Dedifferentiated amniotic fluid mesenchymal stem cell (primary cell): ENCODE measurements at regions not wholly inside any gene's neighbourhood (a gene's known extent, or its start where the extent isn't known, plus 50 kb on each side); places are given as distances from the start of the nearest gene placed in this dataset.

Source experiments
- DNase-seq: peaks from one replicate; pipeline ENCODE4 v3.0.0-alpha.2; 2016; ENCODE audit errors: extremely low spot score

DNA sequence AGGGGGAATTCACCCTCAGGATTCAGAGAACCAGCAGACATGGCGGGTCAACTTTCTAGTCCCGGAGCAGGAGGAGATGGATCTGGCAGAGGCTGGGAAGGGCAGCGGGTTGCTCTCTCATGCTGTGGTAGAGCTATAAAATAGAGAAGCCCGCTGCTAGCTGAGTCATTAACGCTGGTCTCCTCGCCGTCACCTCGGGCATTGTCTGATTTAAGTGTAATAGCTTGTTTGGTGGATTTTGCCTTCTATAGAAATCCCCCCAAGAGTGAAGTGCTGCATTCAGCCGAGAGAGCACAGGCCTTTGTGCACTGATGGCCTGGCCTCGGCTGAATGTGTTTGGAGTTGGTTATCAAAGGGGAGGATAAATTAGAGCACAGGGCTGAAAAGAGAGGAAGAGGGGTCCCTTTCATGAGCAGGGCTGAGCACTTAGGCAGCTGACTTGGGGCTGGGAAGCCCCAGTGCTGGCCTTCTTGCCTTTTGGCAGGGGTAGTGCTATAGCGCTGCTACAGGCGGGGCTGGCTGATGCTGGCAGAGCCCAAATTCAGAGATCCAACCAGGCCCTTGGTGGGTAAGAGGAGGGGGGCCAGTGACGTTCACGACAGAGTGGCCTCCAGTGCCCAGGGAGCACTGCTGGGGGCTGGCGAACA is 161.1 kb upstream of the CADM1 start:
- no peak for DNase-seq

DNA sequence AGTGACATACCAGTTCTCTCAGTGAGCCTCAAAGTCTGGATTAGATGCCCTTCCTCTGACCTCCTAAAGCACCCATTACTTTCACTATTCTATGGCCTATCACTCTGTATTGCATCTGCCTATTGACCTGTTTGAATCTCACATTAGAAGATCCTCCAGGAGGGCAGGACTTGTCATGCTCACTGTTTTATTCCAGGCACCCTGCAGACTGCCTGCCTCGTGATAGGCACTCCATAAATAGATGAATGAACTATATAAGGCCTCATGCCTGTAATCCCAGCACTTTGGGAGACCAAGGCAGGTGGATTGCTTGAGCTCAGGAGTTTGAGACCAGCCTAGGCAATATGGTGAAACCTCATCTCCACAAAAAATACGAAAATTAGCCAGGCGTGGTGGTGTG is 160.1 kb upstream of the CADM1 start:
- no peak for DNase-seq

DNA sequence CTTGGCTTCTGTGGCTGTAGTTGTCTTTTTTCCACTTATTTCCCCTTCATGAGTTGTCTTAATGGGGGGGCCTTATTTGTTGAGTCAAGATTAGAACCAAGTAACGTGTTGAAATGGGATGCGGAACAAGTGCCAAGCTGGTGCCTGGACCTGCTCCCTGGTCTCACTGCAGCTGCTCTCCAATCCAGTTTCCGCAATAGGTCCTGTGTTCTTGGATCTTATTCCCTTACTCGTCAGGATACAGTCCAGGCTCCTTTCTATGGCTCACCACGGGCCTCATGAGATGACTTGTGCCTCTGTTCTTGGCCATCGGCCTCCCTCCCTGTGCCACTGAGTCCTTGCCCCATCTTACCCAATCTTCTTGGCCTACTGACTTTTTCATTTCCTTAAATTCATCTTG is 159.6 kb upstream of the CADM1 start:
- DNase-seq, result no peak

DNA sequence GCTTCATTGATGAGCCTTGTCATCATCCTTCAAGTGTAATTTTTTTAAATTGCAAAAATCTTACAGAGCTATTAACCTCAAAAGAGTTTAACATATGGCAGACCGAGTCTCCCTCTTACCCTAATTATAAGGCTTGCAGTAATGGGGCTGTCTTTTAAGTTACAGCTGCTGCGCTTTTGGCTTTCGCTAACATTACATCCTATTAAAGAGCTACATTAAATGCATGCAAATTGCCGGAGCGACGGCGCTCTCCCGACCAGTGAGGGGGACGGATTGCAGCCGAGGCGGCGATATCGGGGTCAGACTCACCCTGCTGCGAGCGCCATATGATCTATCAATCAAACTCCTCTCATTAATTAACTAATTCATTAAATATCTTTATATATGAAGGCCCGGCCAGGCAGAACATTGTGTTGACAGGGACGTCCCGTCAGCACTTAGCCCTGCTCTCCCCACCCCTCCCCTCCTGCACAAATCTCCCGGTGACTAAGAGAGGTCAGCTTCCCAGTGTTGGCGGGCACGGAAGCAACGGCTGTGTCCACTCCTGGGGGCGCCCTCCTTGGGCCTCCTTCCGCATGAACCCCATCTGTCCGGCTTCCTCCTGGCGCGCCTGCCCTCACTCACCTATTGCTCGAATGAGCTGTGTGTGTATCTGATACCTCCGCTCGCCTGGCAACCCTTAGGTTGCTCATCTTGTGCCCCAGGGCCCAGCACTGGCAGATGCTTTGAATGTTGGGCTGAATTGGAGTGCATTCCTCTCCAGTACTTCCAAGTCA is 156.0 kb upstream of the CADM1 start:
- DNase-seq, result no peak

DNA sequence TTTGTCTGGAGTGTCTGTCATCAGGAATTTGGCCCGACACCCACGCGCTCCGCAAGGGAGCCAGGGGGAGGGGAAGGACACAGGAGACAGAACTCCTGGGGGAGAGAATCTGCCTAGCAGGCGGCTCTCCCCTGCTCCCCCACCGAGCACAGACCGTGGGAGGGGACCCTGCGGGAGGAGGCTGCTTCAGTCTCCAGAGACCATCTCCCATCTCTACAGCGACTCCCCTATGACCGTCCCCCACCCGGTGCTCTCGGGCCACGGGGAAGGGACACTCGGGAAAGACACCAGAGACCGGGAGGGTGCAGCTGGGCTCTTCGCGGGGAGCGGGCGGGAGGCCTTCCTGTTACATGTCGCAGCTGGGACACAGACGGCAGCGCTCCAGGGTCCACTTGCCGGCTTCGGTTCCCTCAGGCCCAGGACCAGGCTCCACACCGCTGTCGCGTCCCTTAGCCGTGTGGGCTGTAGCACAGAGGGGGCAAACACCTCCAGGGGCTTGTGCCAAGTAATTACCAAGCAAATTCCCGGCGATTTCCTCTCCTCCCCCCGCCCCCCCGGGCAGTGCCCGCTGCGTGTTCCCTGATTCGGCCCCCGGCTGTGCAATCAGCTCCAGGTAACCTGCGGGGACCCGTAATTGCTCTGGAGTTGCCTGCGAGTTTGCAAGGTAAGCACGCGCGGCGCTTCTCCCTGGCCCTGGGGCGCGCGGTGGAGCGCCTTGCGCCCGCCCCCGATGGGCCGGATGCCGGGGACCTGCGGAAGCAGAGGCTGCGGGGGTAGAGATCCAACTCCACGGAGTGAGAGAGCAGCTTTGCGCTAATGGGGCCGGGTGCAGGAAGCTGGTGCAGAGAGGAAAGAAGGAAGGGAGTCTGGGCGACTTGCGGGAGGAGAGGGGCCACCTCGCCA is 155.1 kb upstream of the CADM1 start:
- DNase-seq, result no peak

DNA sequence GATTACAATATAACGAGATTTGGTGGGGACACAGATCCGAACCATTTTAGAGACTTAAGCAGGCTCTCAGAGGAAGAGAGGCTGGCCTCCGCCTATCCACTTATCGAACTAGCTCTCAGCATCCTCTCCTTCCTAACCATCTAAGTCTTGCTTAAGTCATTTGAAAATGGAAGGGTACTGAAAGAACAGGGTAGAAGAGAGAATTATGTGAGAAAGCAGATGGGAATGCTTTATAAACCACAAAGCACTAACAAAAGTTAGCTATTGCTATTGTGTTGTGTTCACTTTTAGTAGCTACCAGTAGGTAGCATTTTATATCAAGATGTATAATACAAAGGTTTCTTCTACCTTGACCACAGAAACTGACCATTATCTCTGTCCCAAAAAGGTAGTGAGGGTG is 153.4 kb upstream of the CADM1 start:
- no peak for DNase-seq

DNA sequence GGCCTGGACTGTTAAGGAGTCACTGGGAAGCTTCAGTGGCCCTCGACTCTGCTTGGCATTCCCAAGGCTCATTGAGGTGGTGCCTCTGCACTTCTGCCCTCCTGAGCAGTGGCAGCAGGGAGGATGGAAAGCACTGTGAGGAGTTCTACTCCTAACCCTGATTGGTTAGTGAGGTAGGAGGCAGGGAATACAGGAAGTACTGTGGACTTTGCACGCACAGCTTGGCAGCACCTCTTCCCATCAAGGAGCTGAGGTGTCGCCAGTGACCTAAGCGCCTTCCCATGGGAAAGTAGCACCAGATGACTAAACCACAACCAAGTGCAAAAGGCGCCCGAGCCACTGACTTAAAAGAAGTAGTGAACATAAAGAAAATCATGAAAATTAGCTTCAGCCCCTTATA is 152.5 kb upstream of the CADM1 start:
- no peak for DNase-seq

DNA sequence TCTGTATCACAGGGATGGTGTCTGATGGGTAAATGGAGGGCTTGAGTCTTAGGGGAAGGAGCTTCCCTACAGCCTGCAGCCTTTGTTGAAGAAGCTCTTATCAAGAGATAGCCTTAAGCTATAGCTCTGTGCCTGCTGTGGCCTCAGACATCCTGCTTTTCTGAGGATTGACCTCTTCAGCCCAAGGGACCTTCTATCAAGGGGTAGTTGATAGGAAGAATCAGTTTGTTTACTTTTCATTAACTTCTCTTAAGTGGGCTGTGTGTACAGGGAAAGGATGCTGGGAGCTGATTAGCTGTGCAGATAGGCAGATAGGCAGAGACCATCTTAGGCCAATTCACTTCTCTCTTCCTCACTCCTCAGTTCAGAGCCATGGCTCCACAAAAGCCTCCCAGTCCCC is 151.8 kb upstream of the CADM1 start:
- no peak for DNase-seq

DNA sequence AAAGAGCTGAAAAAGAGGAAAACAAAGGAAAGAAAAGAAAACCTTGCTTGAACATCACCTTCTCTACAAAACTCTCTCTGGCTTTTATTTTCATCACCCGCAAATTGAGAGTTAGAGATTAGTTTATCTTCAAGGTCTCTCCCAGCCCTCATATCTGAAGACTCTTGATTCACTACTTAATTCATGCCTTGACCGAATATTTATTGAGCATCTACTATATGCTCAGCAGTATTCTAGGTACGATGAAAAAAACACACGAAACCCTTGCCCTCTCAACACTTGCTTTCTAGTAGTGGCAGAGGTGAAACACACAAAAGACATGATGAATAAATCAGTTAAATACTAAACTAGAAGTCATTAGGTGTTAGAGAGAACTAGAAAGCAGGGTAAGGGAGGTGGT is 150.6 kb upstream of the CADM1 start:
- no peak for DNase-seq

DNA sequence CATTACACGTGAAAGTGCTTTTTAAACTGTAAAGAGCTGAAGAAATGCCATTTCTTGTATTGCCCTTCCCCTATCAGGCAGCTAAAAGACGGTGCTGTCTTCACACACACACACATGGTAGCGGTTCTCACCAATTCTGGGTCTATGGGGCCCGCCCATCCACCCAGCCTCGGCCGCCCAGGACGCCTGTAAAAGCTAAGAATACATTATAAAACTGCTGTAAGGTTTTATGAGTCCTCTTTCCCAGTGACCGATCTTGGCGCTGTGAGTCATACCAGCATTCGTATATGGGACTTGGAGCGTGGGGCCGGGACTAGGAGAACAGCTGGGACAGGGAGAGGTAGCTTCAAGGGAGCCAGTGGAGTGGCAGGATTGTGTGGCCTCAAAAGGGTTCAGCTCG is 149.7 kb upstream of the CADM1 start:
- no peak for DNase-seq

DNA sequence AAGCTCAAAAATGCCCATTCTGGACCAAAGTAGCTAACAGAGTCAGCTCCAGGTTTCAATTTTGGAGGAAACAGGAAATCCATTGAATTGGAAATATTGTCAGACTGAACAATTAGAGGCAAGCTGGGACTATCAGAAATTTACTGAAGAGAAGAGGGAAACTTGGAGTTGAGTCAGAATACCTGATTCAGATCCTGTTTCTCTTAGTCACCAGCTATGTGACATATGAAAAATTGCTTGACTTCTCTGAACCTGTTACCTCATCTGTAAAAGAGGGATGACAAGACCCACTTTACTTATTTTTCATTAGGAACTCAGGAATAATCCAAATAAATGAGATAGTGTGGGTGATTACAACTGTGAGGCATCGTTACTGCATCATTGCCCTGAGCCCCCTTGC is 148.9 kb upstream of the CADM1 start:
- no peak for DNase-seq

DNA sequence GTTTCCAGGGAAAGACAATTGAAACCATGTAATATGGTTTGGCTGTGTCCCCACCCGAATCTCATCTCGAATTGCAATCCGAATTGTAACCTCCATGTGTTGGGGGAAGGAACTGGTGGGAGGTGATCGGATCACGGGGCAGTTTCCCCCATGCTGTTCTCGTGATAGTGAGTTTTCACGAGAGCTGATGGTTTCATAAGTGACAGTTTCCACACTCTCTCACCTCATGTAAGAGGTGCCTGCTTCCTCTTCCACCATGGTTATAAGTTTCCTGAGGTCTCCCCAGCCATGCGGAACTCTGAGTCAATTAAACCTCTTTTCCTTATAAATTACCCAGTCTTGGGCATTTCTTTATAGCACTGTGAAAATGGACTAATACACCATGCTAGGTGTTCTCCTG is 148.3 kb upstream of the CADM1 start:
- DNase-seq, result no peak

DNA sequence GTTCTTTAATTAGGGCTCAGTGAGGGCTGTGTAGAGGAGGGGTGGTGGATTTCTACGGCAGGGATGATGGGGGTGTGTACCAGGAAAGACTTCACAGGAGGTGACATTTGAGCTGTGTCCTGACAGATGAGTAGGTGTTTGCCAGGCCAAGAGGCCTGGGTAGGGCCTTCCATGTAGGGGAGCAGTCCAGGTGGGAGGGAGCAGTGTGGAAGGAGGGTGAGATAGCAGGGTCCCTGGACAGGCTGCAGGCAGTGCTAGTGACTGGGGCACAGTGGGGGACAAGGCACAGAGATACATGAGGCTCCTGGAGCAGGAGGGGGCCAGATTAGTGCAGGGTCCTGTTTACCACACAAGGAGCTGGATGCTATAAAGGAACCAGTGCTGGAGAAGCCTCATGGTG is 147.9 kb upstream of the CADM1 start:
- DNase-seq, result no peak

DNA sequence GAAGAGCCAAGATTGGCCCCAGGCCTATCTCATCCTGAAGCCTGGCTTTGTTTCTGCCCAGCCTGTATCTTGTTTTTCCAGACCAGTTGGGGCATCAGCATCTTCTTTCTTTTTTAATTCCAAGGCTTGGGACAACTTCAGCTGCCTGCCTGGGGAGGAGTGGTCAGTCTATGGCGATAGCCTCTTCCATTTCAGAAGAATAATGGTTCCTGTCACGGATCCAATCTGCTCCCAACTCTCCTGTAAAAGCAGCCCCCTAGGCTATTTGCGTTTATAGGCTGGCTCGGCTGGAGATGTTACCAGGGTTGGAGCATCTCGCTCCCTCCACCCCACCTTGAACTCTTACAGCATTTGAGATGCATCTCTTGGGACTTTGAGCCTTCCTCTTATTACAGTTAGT is 145.2 kb upstream of the CADM1 start:
- DNase-seq, result no peak

DNA sequence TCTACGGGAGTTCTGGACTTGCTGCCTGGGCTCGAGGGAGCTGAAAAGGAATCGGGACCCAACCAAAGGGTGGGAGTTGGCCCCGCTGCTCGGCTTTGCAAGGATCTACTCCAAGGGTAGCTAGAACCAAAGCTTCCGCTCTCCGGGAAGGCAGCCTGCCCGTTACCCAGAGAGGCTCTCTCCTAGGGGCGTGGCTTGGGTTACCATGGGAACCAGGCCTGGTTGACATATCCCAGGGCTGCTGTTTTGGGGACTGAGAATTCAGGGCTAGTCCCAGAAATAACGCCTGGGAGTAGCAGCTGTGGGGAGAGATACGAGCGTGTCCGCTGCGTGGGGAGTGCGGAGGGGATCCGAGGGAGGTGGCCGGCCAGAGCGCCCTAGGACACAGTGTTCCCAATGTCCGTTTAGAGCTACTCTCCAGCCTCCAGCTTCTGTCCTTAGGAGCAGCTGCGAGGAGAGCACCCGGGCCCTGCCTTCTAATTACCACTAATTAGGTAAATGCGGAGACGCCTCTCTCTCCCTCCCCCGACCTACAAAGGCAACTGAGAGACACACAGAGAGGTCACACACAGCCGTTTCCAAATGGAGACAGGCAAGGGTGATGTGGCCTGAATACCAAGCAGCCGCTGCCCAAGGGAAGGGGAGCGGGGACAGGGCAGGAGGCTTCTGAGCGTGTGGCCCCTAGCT is 141.6 kb upstream of the CADM1 start:
- DNase-seq, result no peak

DNA sequence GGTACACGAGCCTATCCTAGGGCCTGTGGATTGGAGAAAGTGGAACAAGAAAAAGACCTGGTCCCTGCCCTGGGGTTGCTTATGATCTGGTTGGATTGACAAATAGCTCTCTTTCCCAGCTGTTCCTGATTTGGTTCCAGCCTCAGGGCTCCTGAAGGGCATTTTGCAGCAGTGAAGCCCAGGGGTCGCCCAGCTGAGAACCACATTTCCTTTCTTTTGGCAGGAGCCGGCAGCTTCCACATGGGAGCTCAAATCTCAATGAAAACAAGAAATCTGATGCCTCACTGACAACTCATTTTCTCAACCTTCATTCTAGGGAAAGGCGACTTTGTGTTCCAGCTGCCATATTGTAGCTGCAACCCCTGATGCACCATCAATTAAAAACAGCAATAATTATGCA is 140.6 kb upstream of the CADM1 start:
- no peak for DNase-seq

DNA sequence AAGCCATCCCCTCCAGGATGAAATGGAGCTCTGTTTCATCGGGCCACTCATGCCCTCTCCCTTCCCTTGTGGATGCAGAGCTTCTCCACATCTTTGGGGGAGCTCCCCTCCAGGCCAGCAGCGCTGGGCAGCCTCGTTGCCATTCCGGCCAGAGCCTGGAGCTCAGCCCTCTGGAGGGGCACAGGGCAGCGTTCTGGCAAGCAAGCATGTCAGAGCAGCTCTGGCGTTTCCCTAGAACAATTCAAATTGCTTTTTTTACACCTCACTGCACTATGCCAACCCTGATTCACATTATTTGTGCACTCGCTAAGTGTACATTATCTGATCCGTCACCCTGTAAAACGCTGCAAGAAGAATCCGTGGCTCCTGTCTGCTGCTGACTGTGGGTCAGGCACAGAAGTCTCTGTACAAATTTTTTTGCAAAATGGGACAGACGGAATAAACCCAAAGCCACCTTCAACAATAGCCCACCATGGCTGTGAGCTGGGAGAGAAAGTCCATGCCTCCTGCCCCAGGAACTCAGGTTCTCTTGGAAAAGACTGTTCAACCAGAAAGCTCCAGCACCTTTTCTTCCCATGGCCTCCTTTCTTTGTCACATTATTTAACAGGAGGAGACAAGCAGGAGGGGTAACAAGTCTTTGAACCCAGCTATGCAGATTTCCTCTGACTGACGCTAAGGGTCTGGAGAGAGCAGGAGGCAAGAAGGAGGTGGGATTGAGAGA is 139.5 kb upstream of the CADM1 start:
- no peak for DNase-seq

DNA sequence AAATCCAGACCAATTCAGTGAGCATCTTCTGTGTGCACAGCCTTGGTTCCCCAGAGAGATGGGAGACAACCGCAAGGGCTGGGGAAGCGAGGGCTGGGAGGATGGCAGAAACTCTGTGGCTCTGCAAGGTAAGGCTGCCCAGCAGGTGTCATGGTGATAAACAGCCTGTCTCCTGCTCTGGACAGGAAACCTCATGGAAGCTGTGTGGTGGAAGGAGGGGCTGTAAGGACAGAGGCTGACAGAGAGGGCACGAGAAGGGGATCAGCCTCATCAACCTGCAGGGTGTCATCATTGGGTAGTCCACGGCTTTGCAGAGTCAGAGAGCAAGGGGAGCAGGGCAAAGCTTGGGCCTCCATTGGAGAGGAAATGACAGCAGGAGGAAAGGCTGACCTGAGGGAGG is 138.4 kb upstream of the CADM1 start:
- DNase-seq, result no peak

DNA sequence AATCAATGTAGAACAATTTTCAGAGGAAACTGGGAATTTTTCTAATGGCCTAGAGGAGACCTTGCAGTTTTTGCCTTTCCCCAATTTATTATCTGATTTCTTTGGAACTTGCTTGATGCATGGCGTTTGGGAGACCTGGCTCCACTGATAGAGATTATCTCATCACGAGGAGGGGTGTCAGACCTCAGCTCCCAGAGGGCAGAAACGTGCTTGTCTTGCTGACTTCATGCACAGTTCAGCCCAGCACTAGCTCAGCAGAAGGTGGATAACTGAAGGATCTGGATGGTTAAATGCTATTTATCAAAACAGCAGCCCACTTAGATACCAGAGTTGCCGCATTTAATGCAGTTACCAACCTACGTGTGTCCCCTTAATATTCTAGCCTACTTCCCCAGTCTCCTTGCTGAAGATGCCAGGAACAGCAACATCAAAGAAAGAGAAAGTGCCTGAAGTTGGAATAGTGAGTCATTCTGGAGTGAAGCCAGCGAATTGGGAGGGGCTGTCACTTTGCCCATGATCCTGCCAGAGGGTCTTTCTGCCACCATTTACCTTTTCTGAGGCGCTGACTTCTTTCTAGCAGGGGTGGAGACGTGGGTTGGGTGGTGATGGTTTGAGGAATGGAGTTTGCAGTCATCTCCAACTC is 133.5 kb upstream of the CADM1 start:
- DNase-seq, result no peak

DNA sequence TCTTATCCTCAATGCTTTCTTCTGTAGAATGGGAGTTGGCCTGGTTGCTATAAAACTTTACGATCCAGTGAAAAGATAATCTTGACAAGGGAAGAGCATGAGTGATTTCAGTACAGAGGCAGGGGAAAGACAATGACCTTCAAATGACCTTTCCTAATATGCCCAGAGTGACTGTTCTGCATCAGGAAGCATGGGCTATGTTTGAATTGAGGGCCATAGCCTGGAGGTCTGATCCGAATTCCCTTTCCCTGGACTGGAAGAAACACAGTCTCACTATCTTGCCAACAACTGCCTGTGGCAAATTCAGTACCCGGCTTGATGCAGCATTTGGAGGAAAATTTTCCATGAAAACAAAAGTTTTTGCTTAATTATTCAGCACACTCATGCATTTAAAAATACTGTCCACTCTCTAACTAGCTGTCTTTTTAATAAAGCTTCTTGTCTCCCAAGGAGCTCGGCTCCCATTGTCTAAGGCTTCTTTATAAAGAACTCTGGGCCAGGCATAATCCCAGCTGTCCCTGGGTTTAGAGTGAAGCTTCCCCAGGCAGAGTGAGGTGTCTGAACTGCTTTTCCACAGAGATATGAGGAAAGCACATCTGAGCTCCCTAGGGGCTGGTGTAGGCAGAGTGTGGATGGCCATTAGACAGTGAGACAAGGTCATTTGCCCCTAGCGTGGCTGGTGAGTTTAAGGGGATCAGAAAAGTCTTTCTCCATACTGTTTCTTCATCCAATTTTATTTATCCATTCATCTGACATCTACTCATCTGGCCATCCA is 132.7 kb upstream of the CADM1 start:
- no peak for DNase-seq
